HCT116 (cell line): ENCODE measurements at regions not wholly inside any gene's neighbourhood (a gene's known extent, or its start where the extent isn't known, plus 50 kb on each side); places are given as distances from the start of the nearest gene placed in this dataset.

Source experiments
- ATAC-seq: fragments of 200-7000 bp; cut with Tn5 transposase; 2 replicates; pipeline ENCODE4 v1.9.1; 2020; ENCODE audit warnings: mild to moderate bottlenecking, moderate library complexity
- BruUV-seq: library from RNA; stranded (reverse); fragments of 400-500 nt; replicated peaks from 2 replicates; lab custom pipeline; 2021; lab: Mats Ljungman, UMichigan
- CTCF ChIA-PET: fragments of 300-600 bp; sonication (Branson Sonifier 250); formaldehyde crosslinking; loops from one replicate; lab custom pipeline; 2021; ENCODE audit warnings: antibody characterized with exemption; lab: Charles Lee
- POLR2A ChIA-PET: fragments of 300-600, 350-600 bp; sonication (Branson Sonifier 250); formaldehyde crosslinking; loops from one replicate; lab custom pipeline; 2021; ENCODE audit warnings: antibody characterized with exemption; lab: Charles Lee
- RAD21 ChIA-PET, 2 experiments: fragments of 300-600 bp; sonication (Branson Sonifier 250); formaldehyde crosslinking; loops; one replicate each; lab custom pipeline; 2023; ENCODE audit warnings: low total read pairs in 2 of 2; ENCODE audit not compliant: uncharacterized antibody in 2 of 2, unreplicated experiment in 2 of 2, low non-redundant PET in 1 of 2; lab: Charles Lee
- DNase-seq: peaks from one replicate; pipeline ENCODE4 v3.0.0-alpha.2; 2010; ENCODE audit warnings: low read depth, low spot score
- H2AFZ ChIP-seq: fragments of 200-600 bp; shearing (Covaris generic), sonication (generic); 2 replicates; pipeline ENCODE4 v1.6.1; 2017; ENCODE audit warnings: low read depth, mixed run types, mixed read lengths, antibody characterized with exemption, low read length; ENCODE audit not compliant: poor library complexity, severe bottlenecking
- H3K27ac ChIP-seq: 2 replicates; pipeline ENCODE4 v1.5.1; 2012; ENCODE audit warnings: low read depth, low read length
- H3K27me3 ChIP-seq: fragments of 200-600 bp; sonication (generic); 2 replicates; pipeline ENCODE4 v1.6.1; 2016; ENCODE audit warnings: mixed run types, low read length, mixed read lengths; ENCODE audit not compliant: insufficient read depth
- H3K36me3 ChIP-seq, 2 experiments: fragments of 200-500 bp in 1 of 2; fragments of 200-600 bp in 1 of 2; sonication (Bioruptor generic) in 1 of 2; sonication (generic) in 1 of 2; 2 replicates each; pipeline versions ENCODE4 v1.5.1 to v1.6.1; 2014 to 2016; ENCODE audit warnings: low read length in 2 of 2, inconsistent platforms in 1 of 2, mixed read lengths in 1 of 2, mixed run types in 1 of 2; ENCODE audit not compliant: insufficient read depth in 2 of 2, control insufficient read depth in 1 of 2
- H3K4me1 ChIP-seq, 2 experiments: fragments of 200-600 bp in 1 of 2; sonication (generic) in 1 of 2; 2 replicates each; pipeline versions ENCODE4 v1.5.1 to v1.6.1; 2012 to 2017; ENCODE audit warnings: low read length in 2 of 2, inconsistent platforms in 1 of 2, mild to moderate bottlenecking in 1 of 2, mixed read lengths in 1 of 2, mixed run types in 1 of 2, moderate library complexity in 1 of 2; ENCODE audit not compliant: insufficient read depth in 2 of 2, control insufficient read depth in 1 of 2
- H3K4me2 ChIP-seq: fragments of 200-600 bp; sonication (generic); 2 replicates; pipeline ENCODE4 v1.6.1; 2017; ENCODE audit warnings: mixed run types, low read length, mixed read lengths
- H3K4me3 ChIP-seq, 2 experiments: fragments of 200-600 bp in 1 of 2; sonication (generic) in 1 of 2; replicated peaks in 1 of 2; 2 replicates each; pipeline ENCODE4 v1.5.1; 2011 to 2016; ENCODE audit warnings: low read length in 2 of 2, control low read depth in 1 of 2, low read depth in 1 of 2, mild to moderate bottlenecking in 1 of 2, mixed read lengths in 1 of 2, mixed run types in 1 of 2
- H3K79me2 ChIP-seq: fragments of 200-600 bp; sonication (generic); 2 replicates; pipeline ENCODE4 v1.6.1; 2017; ENCODE audit warnings: mild to moderate bottlenecking, mixed run types, low read length, moderate library complexity, mixed read lengths; ENCODE audit not compliant: insufficient read depth
- H3K9ac ChIP-seq: fragments of 200-600 bp; sonication (generic); 2 replicates; pipeline ENCODE4 v1.6.1; 2016; ENCODE audit warnings: low read length, mixed read lengths
- H3K9me2 ChIP-seq: fragments of 200-600 bp; sonication (generic), shearing (Covaris generic); 2 replicates; pipeline ENCODE4 v1.6.1; 2017; ENCODE audit warnings: mixed run types, mild to moderate bottlenecking, moderate library complexity; ENCODE audit not compliant: insufficient read depth
- H3K9me3 ChIP-seq, 2 experiments: fragments of 200-500 bp in 1 of 2; fragments of 200-600 bp in 1 of 2; sonication (Bioruptor generic) in 1 of 2; sonication (generic) in 1 of 2; 2 replicates each; pipeline ENCODE4 v1.6.1; 2014 to 2017; ENCODE audit warnings: low read length in 2 of 2, mixed read lengths in 2 of 2, inconsistent platforms in 1 of 2, low read depth in 1 of 2, mild to moderate bottlenecking in 1 of 2, mixed run types in 1 of 2, moderate library complexity in 1 of 2; ENCODE audit not compliant: control insufficient read depth in 1 of 2, insufficient read depth in 1 of 2
- H4K20me1 ChIP-seq: fragments of 200-600 bp; sonication (generic), shearing (Covaris generic); 2 replicates; pipeline ENCODE4 v1.6.1; 2017; ENCODE audit warnings: mixed run types, mild to moderate bottlenecking, moderate library complexity; ENCODE audit not compliant: insufficient read depth
- ELF1 ChIP-seq: IDR thresholded peaks from 2 replicates; pipeline ENCODE4 v1.6.1; 2012; ENCODE audit warnings: low read depth, borderline replicate concordance
- EZH2 ChIP-seq: fragments of 200-600 bp; sonication (generic); IDR thresholded peaks from 2 replicates; pipeline ENCODE4 v1.6.1; 2017; ENCODE audit warnings: antibody characterized with exemption, mixed run types
- EZH2phosphoT487 ChIP-seq: fragments of 200-600 bp; IDR thresholded peaks from 2 replicates; pipeline ENCODE4 v1.6.1; 2018; ENCODE audit warnings: antibody characterized with exemption, borderline replicate concordance
- POLR2A ChIP-seq: IDR thresholded peaks from 2 replicates; pipeline ENCODE4 v1.7.0; 2011; ENCODE audit warnings: borderline replicate concordance; ENCODE audit not compliant: insufficient read depth, insufficient read length; ENCODE audit errors: extremely low read depth
- SIN3A ChIP-seq: IDR thresholded peaks from 2 replicates; pipeline ENCODE4 v1.6.1; 2012; ENCODE audit warnings: low read depth
- ZFX ChIP-seq: fragments of 450-650 bp; IDR thresholded peaks from 2 replicates; pipeline ENCODE4 v1.6.1; 2017
- intact Hi-C: fragments of 100-400 bp; cut with micrococcal nuclease; formaldehyde crosslinking; loops from 2 replicates; pipeline ENCODE4 v1.10.0; 2022

- CTCF ChIA-PET: no interaction called here
- RAD21 ChIA-PET: no interaction called here
- Histone ChIP-seq H3K4me3 (no peak overlapping the region), H3K4me2 (no peak overlapping the region), H3K27me3 (no peaks in the 10 kb centered on the region), H2AFZ (no peak overlapping the region), H3K9me2 (no peaks in the 10 kb centered on the region), H3K9ac (no peak overlapping the region), H3K27ac (no peak overlapping the region)
- no peak for DNase-seq
- no peak for TF ChIP-seq POLR2A
- no peak for TF ChIP-seq ZFX
- TF ChIP-seq SIN3A: no peak
- TF ChIP-seq, all 23 proteins: peak for 0
- no TSS peak for BruUV-seq
- no peaks in the 10 kb centered on the region for H3K4me1 ChIP-seq
- H3K9me3 ChIP-seq: no peaks in the 10 kb centered on the region
- no peaks in the 10 kb centered on the region for H4K20me1 ChIP-seq
- no peaks in the 10 kb centered on the region for H3K36me3 ChIP-seq
- ATAC-seq: no peak
- H3K79me2 ChIP-seq: no peaks in the 10 kb centered on the region
- intact Hi-C loops: no loop called here
- POLR2A ChIA-PET: no interaction called here
Observed at GRCh38 chr12:67843257-67843656, 146.0 kb upstream of the IFNG-AS1 start.

GRCh38 chr12:67852701-67853100 lies 136.5 kb upstream of the IFNG-AS1 start:
- ChIA-PET RAD21 (no interaction called here), CTCF (no interaction called here), POLR2A (no interaction called here)
- no peak for ATAC-seq
- Histone ChIP-seq H3K9ac (no peak overlapping the region), H3K4me2 (no peak overlapping the region), H2AFZ (no peak overlapping the region), H3K4me3 (no peak overlapping the region), H4K20me1 (no peaks in the 10 kb centered on the region), H3K79me2 (no peaks in the 10 kb centered on the region), H3K27ac (no peak overlapping the region), H3K27me3 (no peaks in the 10 kb centered on the region), H3K4me1 (no peaks in the 10 kb centered on the region), H3K9me2 (no peaks in the 10 kb centered on the region), H3K36me3 (no peaks in the 10 kb centered on the region), H3K9me3 (no peaks in the 10 kb centered on the region)
- intact Hi-C loops: no loop called here
- BruUV-seq: no TSS peak
- TF ChIP-seq ELF1 (no peak), EZH2phosphoT487 (no peak), EZH2 (no peak)
- no peak for DNase-seq
